HEK293T (cell line): ENCODE measurements at regions not wholly inside any gene's neighbourhood (a gene's known extent, or its start where the extent isn't known, plus 50 kb on each side); places are given as distances from the start of the nearest gene placed in this dataset.

Source experiments
- CTCF ChIA-PET: fragments of 350-600 bp; formaldehyde crosslinking; extraction: SDS; loops from one replicate; lab custom pipeline; 2021; ENCODE audit warnings: antibody characterized with exemption, inconsistent platforms; lab: Yijun Ruan, JAX
- POLR2A ChIA-PET: fragments of 350-600 bp; formaldehyde crosslinking; extraction: SDS; loops from one replicate; lab custom pipeline; 2020; ENCODE audit warnings: antibody characterized with exemption, inconsistent platforms; lab: Yijun Ruan, JAX
- DNase-seq: peaks from one replicate; pipeline ENCODE4 v3.0.0; 2012; ENCODE audit warnings: mixed read lengths; ENCODE audit errors: extremely low spot score
- ARNT ChIP-seq: fragments of 450-650 bp; IDR thresholded peaks from 2 replicates; pipeline ENCODE4 v1.6.1; 2017; ENCODE audit warnings: mild to moderate bottlenecking
- BHLHE40 ChIP-seq: fragments of 450-650 bp; IDR thresholded peaks from 2 replicates; pipeline ENCODE4 v1.6.1; 2016; ENCODE audit warnings: mild to moderate bottlenecking, moderate library complexity, borderline replicate concordance
- CTBP1 ChIP-seq: fragments of 450-650 bp; IDR thresholded peaks from 2 replicates; pipeline ENCODE4 v1.6.1; 2016; ENCODE audit warnings: borderline replicate concordance
- ELF4 ChIP-seq: fragments of 450-650 bp; IDR thresholded peaks from 2 replicates; pipeline ENCODE4 v1.6.1; 2017; ENCODE audit warnings: antibody characterized with exemption
- FOXA1 ChIP-seq: fragments of 450-650 bp; IDR thresholded peaks from 2 replicates; pipeline ENCODE4 v1.6.1; 2016; ENCODE audit warnings: mild to moderate bottlenecking
- FOXK2 ChIP-seq: fragments of 450-650 bp; IDR thresholded peaks from 2 replicates; pipeline ENCODE4 v1.6.1; 2016; ENCODE audit warnings: mild to moderate bottlenecking
- FOXM1 ChIP-seq: fragments of 450-650 bp; IDR thresholded peaks from 2 replicates; pipeline ENCODE4 v1.6.1; 2017; ENCODE audit warnings: mild to moderate bottlenecking, borderline replicate concordance
- HDGF ChIP-seq: fragments of 450-650 bp; IDR thresholded peaks from 2 replicates; pipeline ENCODE4 v1.6.1; 2017; ENCODE audit warnings: antibody characterized with exemption, borderline replicate concordance
- L3MBTL2 ChIP-seq: fragments of 450-650 bp; conservative IDR thresholded peaks from 2 replicates; pipeline ENCODE4 v1.6.1; 2016; ENCODE audit warnings: mild to moderate bottlenecking
- LEF1 ChIP-seq: fragments of 450-650 bp; IDR thresholded peaks from 2 replicates; pipeline ENCODE4 v1.6.1; 2017; ENCODE audit warnings: mild to moderate bottlenecking, borderline replicate concordance
- NFRKB ChIP-seq: fragments of 450-650 bp; IDR thresholded peaks from 2 replicates; pipeline ENCODE4 v1.6.1; 2016; ENCODE audit warnings: mild to moderate bottlenecking, moderate library complexity
- PKNOX1 ChIP-seq: fragments of 450-650 bp; IDR thresholded peaks from 2 replicates; pipeline ENCODE4 v1.6.1; 2016
- SP1 ChIP-seq: fragments of 450-650 bp; IDR thresholded peaks from 2 replicates; pipeline ENCODE4 v1.6.1; 2017
- SUZ12 ChIP-seq: fragments of 450-650 bp; IDR thresholded peaks from 2 replicates; pipeline ENCODE4 v1.6.1; 2016; ENCODE audit warnings: mild to moderate bottlenecking
- TARDBP ChIP-seq: fragments of 450-650 bp; IDR thresholded peaks from 2 replicates; pipeline ENCODE4 v1.6.1; 2016
- ZNF384 ChIP-seq: fragments of 450-650 bp; IDR thresholded peaks from 2 replicates; pipeline ENCODE4 v1.6.1; 2016

GRCh38 chr10:128959746-128960145 is 507.3 kb upstream of the MGMT start:
- ChIA-PET CTCF (no interaction called here), POLR2A (no interaction called here)
- DNase-seq = no peak
- TF ChIP-seq SUZ12 = no peak
- TF ChIP-seq CTBP1 = no peak
- TF ChIP-seq PKNOX1 = no peak
- TF ChIP-seq BHLHE40 = no peak

GRCh38 chr10:128960517-128960916 is 506.5 kb upstream of the MGMT start:
- TF ChIP-seq HDGF (no peak), SUZ12 (no peak), L3MBTL2 (no peak), LEF1 (no peak), TARDBP (no peak)
- no peak for DNase-seq
- CTCF ChIA-PET = no interaction called here
- POLR2A ChIA-PET = no interaction called here

- TF ChIP-seq CTBP1 = no peak
- no peak for TF ChIP-seq HDGF
- TF ChIP-seq ELF4 = no peak
- no peak for TF ChIP-seq FOXK2
- no peak for TF ChIP-seq BHLHE40
- TF ChIP-seq TARDBP = no peak
- TF ChIP-seq FOXA1 = no peak
- TF ChIP-seq SUZ12 = no peak
- TF ChIP-seq LEF1 = no peak
- no peak for TF ChIP-seq PKNOX1
- no peak for TF ChIP-seq NFRKB
- TF ChIP-seq L3MBTL2 = no peak
- no peak for TF ChIP-seq FOXM1
- DNase-seq = no peak
- POLR2A ChIA-PET = no interaction called here
- CTCF ChIA-PET = no interaction called here
These were observed 504.9 kb upstream of the MGMT start for GRCh38 chr10:128962182-128962581.

GRCh38 chr10:128963211-128964099 is 503.6 kb upstream of the MGMT start:
- ChIA-PET CTCF (no interaction called here), POLR2A (no interaction called here)
- no peak for TF ChIP-seq ELF4
- TF ChIP-seq HDGF = no peak
- no peak for TF ChIP-seq SUZ12
- TF ChIP-seq FOXA1 = no peak
- no peak for DNase-seq

- no peak for TF ChIP-seq L3MBTL2
- no peak for TF ChIP-seq FOXM1
- no peak for TF ChIP-seq HDGF
- no peak for TF ChIP-seq BHLHE40
- no peak for TF ChIP-seq TARDBP
- no peak for TF ChIP-seq CTBP1
- TF ChIP-seq LEF1 = no peak
- TF ChIP-seq FOXK2 = no peak
- no peak for TF ChIP-seq NFRKB
- no peak for TF ChIP-seq ZNF384
- TF ChIP-seq SUZ12 = no peak
- TF ChIP-seq FOXA1 = no peak
- TF ChIP-seq ELF4 = no peak
- DNase-seq = no peak
- CTCF ChIA-PET = no interaction called here
- POLR2A ChIA-PET = no interaction called here
These were observed 503.0 kb upstream of the MGMT start for GRCh38 chr10:128964100-128964403.

GRCh38 chr10:128967980-128968756 is 498.9 kb upstream of the MGMT start:
- CTCF ChIA-PET = no interaction called here
- DNase-seq = no peak
- POLR2A ChIA-PET = no interaction called here
- TF ChIP-seq BHLHE40 = no peak
- TF ChIP-seq FOXM1 = no peak
- no peak for TF ChIP-seq LEF1
- no peak for TF ChIP-seq TARDBP
- no peak for TF ChIP-seq SUZ12
- TF ChIP-seq HDGF = no peak
- TF ChIP-seq PKNOX1 = no peak
- TF ChIP-seq L3MBTL2 = no peak
- no peak for TF ChIP-seq NFRKB
- no peak for TF ChIP-seq SP1
- no peak for TF ChIP-seq FOXA1
- no peak for TF ChIP-seq FOXK2
- no peak for TF ChIP-seq CTBP1
- TF ChIP-seq ARNT = no peak
- TF ChIP-seq ELF4 = no peak
